Cardiac muscle cell (in vitro differentiated cells and primary cell): ENCODE measurements at regions not wholly inside any gene's neighbourhood (a gene's known extent, or its start where the extent isn't known, plus 50 kb on each side); places are given as distances from the start of the nearest gene placed in this dataset.

Experiments used
- DNase-seq, 2 donors: peaks; one replicate each; pipeline versions ENCODE4 v3.0.0 to v3.0.0-alpha.2; 2010 to 2017; ENCODE audit warnings: low read depth in 1 of 2, low spot score in 1 of 2
- H3K27ac ChIP-seq: fragments of 200-600 bp; sonication (generic); 2 replicates; pipeline ENCODE4 v1.5.1; 2016
- H3K27me3 ChIP-seq: fragments of 200-600 bp; sonication (generic); 2 replicates; pipeline ENCODE4 v1.6.0; 2016; ENCODE audit warnings: control low read depth
- H3K36me3 ChIP-seq: fragments of 200-600 bp; sonication (generic); 2 replicates; pipeline ENCODE4 v1.5.1; 2016; ENCODE audit warnings: control low read depth
- H3K4me1 ChIP-seq: fragments of 200-600 bp; sonication (generic); 2 replicates; pipeline ENCODE4 v1.8.1; 2017; ENCODE audit warnings: low read depth, mild to moderate bottlenecking, mixed run types
- H3K4me3 ChIP-seq: fragments of 200-600 bp; sonication (generic); 2 replicates; pipeline ENCODE4 v1.5.1; 2016; ENCODE audit warnings: mild to moderate bottlenecking
- H3K9me3 ChIP-seq: fragments of 200-600 bp; sonication (generic); 2 replicates; pipeline ENCODE4 v1.5.1; 2017; ENCODE audit warnings: low read depth, mild to moderate bottlenecking, control low read depth
- CTCF ChIP-seq: IDR thresholded peaks from 2 replicates; pipeline ENCODE4 v1.5.1; 2012; ENCODE audit warnings: low read depth, mild to moderate bottlenecking, low read length

GRCh38 chr18:76679945-76680344 is 142.4 kb upstream of the ZNF236 start:
- H3K27ac ChIP-seq: no peak overlapping the region

GRCh38 chr18:76679259-76679658 is 143.1 kb upstream of the ZNF236 start:
- H3K9me3 ChIP-seq: no peaks in the 10 kb centered on the region
- peak in 1 of 2 donors; percentile 63 for DNase-seq
- no peaks in the 10 kb centered on the region for H3K36me3 ChIP-seq
- no peak overlapping the region for H3K27ac ChIP-seq
- no peaks in the 10 kb centered on the region for H3K4me1 ChIP-seq
- no peak overlapping the region for H3K4me3 ChIP-seq
- TF ChIP-seq CTCF: peak; percentile 8
- peaks cover 4% of the 10 kb centered on the region for H3K27me3 ChIP-seq

More at GRCh38 chr18:76679945-76680344, 142.4 kb upstream of the ZNF236 start:
- no peak for DNase-seq
- H3K36me3 ChIP-seq: no peaks in the 10 kb centered on the region
- H3K9me3 ChIP-seq: no peaks in the 10 kb centered on the region
- H3K4me1 ChIP-seq: no peaks in the 10 kb centered on the region
- H3K27me3 ChIP-seq: no peaks in the 10 kb centered on the region
- no peak overlapping the region for H3K4me3 ChIP-seq
- no peak for TF ChIP-seq CTCF

- Histone ChIP-seq H3K9me3 (no peaks in the 10 kb centered on the region), H3K36me3 (no peaks in the 10 kb centered on the region), H3K4me1 (no peaks in the 10 kb centered on the region), H3K27me3 (peaks cover 7% of the 10 kb centered on the region), H3K4me3 (no peak overlapping the region), H3K27ac (no peak overlapping the region)
- no peak for DNase-seq
- no peak for TF ChIP-seq CTCF
These were observed 144.1 kb upstream of the ZNF236 start for GRCh38 chr18:76678248-76678647.

- TF ChIP-seq CTCF: no peak
- no peak overlapping the region for H3K4me3 ChIP-seq
- H3K27me3 ChIP-seq: peaks cover 10% of the 10 kb centered on the region
- H3K27ac ChIP-seq: no peak overlapping the region
- no peak for DNase-seq
- H3K9me3 ChIP-seq: no peaks in the 10 kb centered on the region
- no peaks in the 10 kb centered on the region for H3K4me1 ChIP-seq
- no peaks in the 10 kb centered on the region for H3K36me3 ChIP-seq
These were observed 147.8 kb upstream of the ZNF236 start for GRCh38 chr18:76674596-76674995.

GRCh38 chr18:76673281-76674185 is 148.8 kb upstream of the ZNF236 start:
- Histone ChIP-seq H3K27me3 (peaks cover 10% of the 10 kb centered on the region), H3K4me3 (no peak overlapping the region), H3K4me1 (peaks cover 10% of the 10 kb centered on the region), H3K27ac (no peak overlapping the region), H3K9me3 (no peaks in the 10 kb centered on the region), H3K36me3 (no peaks in the 10 kb centered on the region)
- no peak for TF ChIP-seq CTCF
- DNase-seq: no peak
